ENCODE measurements at regions not wholly inside any gene's neighbourhood (a gene's known extent, or its start where the extent isn't known, plus 50 kb on each side); places are given as distances from the start of the nearest gene placed in this dataset.

DNA sequence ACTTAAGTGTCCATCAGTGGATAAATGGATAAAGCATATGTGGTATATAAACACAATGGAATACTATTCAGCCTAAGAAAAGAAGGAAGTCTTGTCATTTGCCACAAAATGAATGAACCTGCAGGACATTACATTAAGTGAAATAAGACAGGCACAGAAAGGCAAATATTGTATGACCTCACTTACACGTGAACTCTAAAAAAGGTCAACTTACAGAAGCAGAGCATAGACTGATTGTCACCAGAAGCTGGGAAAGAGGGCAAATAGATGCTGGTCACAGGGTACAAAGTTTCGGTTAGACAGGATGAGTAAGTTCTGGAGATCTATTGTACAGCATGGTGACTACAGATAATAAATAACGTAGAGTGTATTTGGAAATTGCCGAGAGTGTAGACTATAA is 247.7 kb downstream of the RAB28 start (continued):
- TF ChIP-seq ZBTB33 (CRISPR knock-in tag; IDR thresholded peaks at IDR 0.05) (no peak), NFIC (IDR thresholded peaks at IDR 0.05; ENCODE audit: low read length) (peak; percentile 48; the same call in 1 of the 2 replicates), ZBTB2 (CRISPR knock-in tag; IDR thresholded peaks at IDR 0.05; ENCODE audit: low read depth) (no peak), SP4 (CRISPR knock-in tag; IDR thresholded peaks at IDR 0.05) (no peak), U2AF2 (IDR thresholded peaks at IDR 0.05; ENCODE audit: low read depth, low read length) (no peak), IKZF1 (IDR thresholded peaks at IDR 0.05) (no peak), KAT2B (IDR thresholded peaks at IDR 0.05; ENCODE audit: borderline replicate concordance, low read depth, low read length) (no peak), HOXA3 (CRISPR knock-in tag; IDR thresholded peaks at IDR 0.05) (peak; percentile 55; the same call in 1 of the 2 replicates), PAXIP1 (CRISPR knock-in tag; conservative IDR thresholded peaks at IDR 0.05) (peak; percentile 71), NR2F1 (CRISPR knock-in tag; IDR thresholded peaks at IDR 0.05) (peak; percentile 78 to 89), EP300 (IDR thresholded peaks at IDR 0.05; ENCODE audit: low read depth in 2 of 2, low read length in 2 of 2) (peak in 1 of 2 experiments; percentile 64; a peak in 2 of 4 replicates), EP300 (CRISPR knock-in tag; IDR thresholded peaks at IDR 0.05; ENCODE audit: borderline replicate concordance) (0 out of 2 replicates have a peak, but pooled peaks have one; percentile 35), ZBTB8A (CRISPR knock-in tag; IDR thresholded peaks at IDR 0.05; ENCODE audit: borderline replicate concordance, low read depth) (no peak)
- TF ChIP-seq, protein P1, sequence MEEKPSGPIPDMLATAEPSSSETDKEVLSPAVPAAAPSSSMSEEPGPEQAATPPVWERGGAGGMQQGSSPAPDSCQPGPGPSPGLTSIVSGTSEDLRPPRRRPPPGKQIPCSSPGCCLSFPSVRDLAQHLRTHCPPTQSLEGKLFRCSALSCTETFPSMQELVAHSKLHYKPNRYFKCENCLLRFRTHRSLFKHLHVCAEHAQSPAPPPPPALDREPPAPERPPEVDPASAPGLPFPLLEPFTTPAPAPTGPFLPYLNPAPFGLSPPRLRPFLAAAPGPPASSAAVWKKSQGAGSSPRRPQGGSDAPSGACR (CRISPR knock-in tag; IDR thresholded peaks at IDR 0.05) = no peak
- TF ChIP-seq, protein P2, sequence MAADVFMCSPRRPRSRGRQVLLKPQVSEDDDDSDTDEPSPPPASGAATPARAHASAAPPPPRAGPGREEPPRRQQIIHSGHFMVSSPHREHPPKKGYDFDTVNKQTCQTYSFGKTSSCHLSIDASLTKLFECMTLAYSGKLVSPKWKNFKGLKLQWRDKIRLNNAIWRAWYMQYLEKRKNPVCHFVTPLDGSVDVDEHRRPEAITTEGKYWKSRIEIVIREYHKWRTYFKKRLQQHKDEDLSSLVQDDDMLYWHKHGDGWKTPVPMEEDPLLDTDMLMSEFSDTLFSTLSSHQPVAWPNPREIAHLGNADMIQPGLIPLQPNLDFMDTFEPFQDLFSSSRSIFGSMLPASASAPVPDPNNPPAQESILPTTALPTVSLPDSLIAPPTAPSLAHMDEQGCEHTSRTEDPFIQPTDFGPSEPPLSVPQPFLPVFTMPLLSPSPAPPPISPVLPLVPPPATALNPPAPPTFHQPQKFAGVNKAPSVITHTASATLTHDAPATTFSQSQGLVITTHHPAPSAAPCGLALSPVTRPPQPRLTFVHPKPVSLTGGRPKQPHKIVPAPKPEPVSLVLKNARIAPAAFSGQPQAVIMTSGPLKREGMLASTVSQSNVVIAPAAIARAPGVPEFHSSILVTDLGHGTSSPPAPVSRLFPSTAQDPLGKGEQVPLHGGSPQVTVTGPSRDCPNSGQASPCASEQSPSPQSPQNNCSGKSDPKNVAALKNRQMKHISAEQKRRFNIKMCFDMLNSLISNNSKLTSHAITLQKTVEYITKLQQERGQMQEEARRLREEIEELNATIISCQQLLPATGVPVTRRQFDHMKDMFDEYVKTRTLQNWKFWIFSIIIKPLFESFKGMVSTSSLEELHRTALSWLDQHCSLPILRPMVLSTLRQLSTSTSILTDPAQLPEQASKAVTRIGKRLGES (CRISPR knock-in tag; IDR thresholded peaks at IDR 0.05; ENCODE audit: borderline replicate concordance) = no peak
- TF ChIP-seq, protein P3, sequence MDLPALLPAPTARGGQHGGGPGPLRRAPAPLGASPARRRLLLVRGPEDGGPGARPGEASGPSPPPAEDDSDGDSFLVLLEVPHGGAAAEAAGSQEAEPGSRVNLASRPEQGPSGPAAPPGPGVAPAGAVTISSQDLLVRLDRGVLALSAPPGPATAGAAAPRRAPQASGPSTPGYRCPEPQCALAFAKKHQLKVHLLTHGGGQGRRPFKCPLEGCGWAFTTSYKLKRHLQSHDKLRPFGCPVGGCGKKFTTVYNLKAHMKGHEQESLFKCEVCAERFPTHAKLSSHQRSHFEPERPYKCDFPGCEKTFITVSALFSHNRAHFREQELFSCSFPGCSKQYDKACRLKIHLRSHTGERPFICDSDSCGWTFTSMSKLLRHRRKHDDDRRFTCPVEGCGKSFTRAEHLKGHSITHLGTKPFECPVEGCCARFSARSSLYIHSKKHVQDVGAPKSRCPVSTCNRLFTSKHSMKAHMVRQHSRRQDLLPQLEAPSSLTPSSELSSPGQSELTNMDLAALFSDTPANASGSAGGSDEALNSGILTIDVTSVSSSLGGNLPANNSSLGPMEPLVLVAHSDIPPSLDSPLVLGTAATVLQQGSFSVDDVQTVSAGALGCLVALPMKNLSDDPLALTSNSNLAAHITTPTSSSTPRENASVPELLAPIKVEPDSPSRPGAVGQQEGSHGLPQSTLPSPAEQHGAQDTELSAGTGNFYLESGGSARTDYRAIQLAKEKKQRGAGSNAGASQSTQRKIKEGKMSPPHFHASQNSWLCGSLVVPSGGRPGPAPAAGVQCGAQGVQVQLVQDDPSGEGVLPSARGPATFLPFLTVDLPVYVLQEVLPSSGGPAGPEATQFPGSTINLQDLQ (CRISPR knock-in tag; IDR thresholded peaks at IDR 0.05) = no peak

Measured in HepG2 (cell line).